ENCODE measurements at regions not wholly inside any gene's neighbourhood (a gene's known extent, or its start where the extent isn't known, plus 50 kb on each side); places are given as distances from the start of the nearest gene placed in this dataset.

DNA sequence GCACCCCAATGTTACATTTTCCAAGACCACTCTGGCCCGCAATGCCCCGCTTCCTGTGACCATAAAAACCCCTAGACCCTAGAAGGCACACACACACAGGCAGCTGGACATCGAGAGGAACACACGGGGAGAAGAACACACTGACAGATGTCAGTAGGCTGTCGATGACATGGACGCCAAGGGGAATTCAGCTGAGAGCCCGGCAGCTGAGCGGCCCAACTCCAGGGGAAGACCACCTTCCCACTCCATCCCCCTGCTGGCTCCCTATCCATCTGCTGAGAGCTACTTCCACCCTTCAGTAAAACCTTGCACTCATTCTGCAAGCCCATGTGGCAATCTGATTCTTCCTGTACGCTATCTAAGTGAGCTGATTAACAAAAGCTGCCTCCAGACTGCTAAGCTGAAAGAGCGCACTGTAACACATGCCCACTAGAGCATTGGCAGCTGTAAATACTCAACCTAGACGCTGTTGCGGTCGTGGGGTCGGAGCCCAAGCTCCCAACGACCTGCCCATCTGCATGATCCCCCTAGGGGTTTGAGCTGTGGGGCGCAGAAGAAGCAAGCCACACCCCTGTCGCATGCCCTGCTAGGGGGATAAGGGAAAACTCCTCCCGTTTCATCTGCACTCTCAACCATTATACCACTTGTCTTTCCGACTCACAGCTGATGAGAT lies 843.6 kb upstream of the POT1 start:
- DNase-seq = no peak
- no peak for ATAC-seq
- intact Hi-C loops (cut with DNase I, micrococcal nuclease) = no loop called here

DNA sequence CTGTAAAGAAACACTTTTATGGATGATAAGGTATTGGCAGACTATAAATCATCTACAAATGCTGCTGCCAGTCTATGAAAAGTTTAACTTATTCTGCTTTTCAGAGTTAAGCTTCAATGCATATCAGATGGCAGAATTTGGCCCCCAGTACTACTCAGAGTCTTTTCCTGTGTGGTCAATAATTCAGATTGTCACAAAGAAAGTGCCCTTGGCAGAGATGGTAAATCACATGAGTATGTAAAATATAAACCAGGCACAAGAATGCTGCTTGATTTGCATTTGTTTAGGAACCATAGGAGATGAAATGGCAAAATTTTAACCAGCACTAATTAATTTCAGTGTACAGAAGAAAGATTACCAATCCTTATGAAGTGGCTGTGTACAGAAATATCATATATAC lies 818.3 kb upstream of the POT1 start:
- ATAC-seq = no peak
- intact Hi-C loops (cut with DNase I, micrococcal nuclease) = no loop called here
- no peak for DNase-seq

GRCh38 chr7:125746510-125746909 lies 816.9 kb upstream of the POT1 start:
- no peak for ATAC-seq
- intact Hi-C loops (cut with DNase I, micrococcal nuclease) = no loop called here
- no peak for DNase-seq

DNA sequence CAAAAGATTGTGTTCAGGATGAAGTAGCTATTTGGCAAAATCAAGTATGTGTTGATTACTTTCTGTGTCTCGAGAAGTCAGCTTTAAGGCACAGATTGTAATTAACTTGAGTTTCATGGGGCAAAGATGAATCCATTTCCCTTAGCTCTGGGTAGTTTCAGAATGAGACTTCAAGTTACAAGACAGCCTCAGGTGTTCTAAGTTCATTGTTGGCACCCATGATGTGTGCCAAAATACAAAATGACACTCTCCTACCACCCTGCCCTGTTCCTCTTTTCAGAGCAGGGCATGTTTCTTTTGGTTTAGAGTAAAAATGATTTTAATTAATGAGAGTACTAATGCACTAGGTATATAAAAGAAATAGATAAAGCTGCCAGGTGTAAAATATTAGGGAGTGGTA lies 797.6 kb upstream of the POT1 start:
- no peak for ATAC-seq
- intact Hi-C loops (cut with DNase I, micrococcal nuclease) = no loop called here
- no peak for DNase-seq

- intact Hi-C loops (cut with DNase I, micrococcal nuclease) = no loop called here
- DNase-seq (no peak), ATAC-seq (no peak)
Observed at GRCh38 chr7:125695626-125696025, 766.0 kb upstream of the POT1 start.

DNA sequence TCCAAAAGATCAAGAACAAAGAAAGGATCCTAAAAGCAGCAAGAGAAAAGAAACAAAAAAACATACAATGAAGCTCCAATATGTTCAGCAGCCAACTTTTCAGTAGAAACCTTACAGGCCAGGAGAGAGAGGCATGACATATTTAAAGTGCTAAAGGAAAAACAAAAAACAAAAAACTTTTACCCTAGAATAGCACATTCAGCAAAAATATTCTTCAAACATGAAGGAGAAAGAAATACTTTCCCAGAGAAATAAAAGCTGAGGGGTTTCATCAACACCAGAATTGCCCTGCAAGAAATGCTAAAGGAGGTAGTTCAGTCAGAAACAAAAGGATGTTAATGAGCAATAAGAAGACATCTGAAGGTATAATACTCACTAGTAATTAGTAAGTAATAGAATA lies 753.5 kb upstream of the POT1 start:
- ATAC-seq (no peak), DNase-seq (no peak)
- intact Hi-C loops (cut with DNase I, micrococcal nuclease) = no loop called here

GRCh38 chr7:125681508-125681907 lies 751.9 kb upstream of the POT1 start:
- no peak for ATAC-seq
- intact Hi-C loops (cut with DNase I, micrococcal nuclease) = no loop called here
- no peak for DNase-seq

- ATAC-seq (no peak), DNase-seq (no peak)
- intact Hi-C loops (cut with DNase I, micrococcal nuclease) = loop anchor here in 1 of 2 donors (10.0 kb wide), 1 partner anchor 614 kb away; no protein-coding TSS in a partner anchor
Observed at GRCh38 chr7:125678771-125679170, 749.1 kb upstream of the POT1 start.

- no peak for ATAC-seq
- DNase-seq = no peak
- intact Hi-C loops (cut with DNase I, micrococcal nuclease) = loop anchor here in 1 of 2 donors (10.0 kb wide), 1 partner anchor 611 kb away; no protein-coding TSS in a partner anchor
Observed at GRCh38 chr7:125675640-125676039, 746.0 kb upstream of the POT1 start.

GRCh38 chr7:125675169-125675568 lies 745.5 kb upstream of the POT1 start:
- intact Hi-C loops (cut with DNase I, micrococcal nuclease) = loop anchor here in 1 of 2 donors (10.0 kb wide), 1 partner anchor 610 kb away; no protein-coding TSS in a partner anchor
- DNase-seq (no peak), ATAC-seq (no peak)

DNA sequence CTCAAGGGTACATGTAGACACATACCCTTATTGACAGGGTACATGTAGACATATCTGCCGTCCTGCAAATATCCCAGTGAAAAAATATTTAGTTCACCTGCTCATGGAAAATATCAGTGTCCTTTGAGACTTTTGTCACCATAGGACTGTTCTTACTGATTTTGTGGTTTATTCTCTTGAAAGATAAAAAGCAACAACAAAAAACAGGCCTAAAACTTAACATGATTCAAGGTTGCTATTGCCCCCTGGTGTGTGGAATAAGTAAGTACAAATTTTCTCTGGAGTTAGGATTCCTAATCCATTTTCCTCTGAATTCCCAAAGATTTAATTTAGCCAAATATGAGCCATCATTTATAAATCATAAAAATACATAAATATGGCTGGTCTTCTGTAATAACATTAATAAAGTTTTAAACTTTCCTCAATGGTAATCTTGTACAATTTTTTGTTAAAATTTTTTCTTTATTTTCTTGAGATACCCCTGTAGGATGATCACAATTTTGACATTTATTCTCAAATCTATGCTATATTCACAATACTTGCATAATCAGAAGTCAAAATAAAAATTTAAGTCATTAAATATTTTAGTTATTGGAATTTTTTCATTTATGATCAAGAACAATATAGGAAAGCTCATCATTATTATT lies 741.4 kb upstream of the POT1 start:
- intact Hi-C loops (cut with DNase I, micrococcal nuclease) = loop anchor here in 1 of 2 donors (10.0 kb wide), 1 partner anchor 606 kb away; no protein-coding TSS in a partner anchor
- ATAC-seq = no peak
- DNase-seq = no peak

DNA sequence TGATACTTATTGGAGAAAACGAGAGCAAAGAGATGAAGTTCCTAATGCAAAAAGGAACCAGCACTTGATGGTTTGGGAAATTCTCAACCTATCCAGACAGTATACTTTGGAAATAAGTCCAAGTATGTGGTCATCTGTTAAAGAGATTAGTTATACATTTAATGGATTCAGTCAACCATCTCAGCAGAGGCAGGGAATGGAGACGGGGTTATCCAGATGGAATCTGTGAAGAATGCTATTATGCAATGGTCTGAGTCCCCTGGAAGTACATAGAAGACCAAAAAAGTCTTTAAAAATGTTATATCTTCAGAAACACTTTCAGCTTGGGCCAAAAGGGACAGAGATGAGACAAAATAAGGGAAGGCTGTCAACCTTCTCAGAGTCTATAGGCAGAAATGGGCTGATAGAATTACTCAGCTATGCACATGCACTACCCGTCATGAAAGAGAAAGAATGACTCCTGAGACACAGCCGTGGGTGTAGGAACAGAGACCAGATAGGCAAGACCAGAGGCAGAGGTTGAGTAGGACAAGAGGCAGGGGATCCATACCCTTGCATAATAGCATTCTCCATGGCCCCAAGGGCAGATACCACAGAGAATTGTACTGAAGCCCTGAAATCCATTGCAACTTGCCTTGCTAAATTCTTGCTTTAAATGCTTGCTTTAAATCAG lies 738.8 kb upstream of the POT1 start:
- ATAC-seq = no peak
- DNase-seq = no peak
- intact Hi-C loops (cut with DNase I, micrococcal nuclease) = no loop called here

GRCh38 chr7:125664625-125665024 lies 735.0 kb upstream of the POT1 start:
- DNase-seq (no peak), ATAC-seq (no peak)
- intact Hi-C loops (cut with DNase I, micrococcal nuclease) = no loop called here

GRCh38 chr7:125663961-125664360 lies 734.3 kb upstream of the POT1 start:
- no peak for DNase-seq
- intact Hi-C loops (cut with DNase I, micrococcal nuclease) = no loop called here
- ATAC-seq = no peak

GRCh38 chr7:125661677-125662076 lies 732.1 kb upstream of the POT1 start:
- ATAC-seq (no peak), DNase-seq (no peak)
- intact Hi-C loops (cut with DNase I, micrococcal nuclease) = no loop called here

DNA sequence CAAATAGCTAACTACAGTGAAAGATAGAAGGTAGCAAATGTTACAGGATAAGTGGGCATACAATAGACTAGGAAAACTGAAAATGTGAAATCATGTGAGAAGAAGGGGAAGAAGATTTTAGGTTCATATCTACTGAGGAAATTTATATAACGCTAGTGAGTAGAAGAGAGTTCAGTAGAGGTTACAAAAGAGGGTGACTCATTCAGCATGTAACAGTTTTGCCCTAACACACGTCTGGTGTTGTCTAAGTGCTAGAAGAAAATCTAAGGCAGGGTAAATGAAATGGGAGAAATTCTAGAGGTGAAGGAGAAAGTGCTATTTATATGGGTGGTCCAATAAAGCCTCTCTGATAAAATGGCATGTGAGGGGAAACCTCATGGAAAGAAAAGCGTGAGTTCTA lies 731.4 kb upstream of the POT1 start:
- no peak for ATAC-seq
- intact Hi-C loops (cut with DNase I, micrococcal nuclease) = no loop called here
- no peak for DNase-seq

GRCh38 chr7:125654076-125654475 lies 724.5 kb upstream of the POT1 start:
- DNase-seq = no peak
- intact Hi-C loops (cut with DNase I, micrococcal nuclease) = no loop called here
- no peak for ATAC-seq

- intact Hi-C loops (cut with DNase I, micrococcal nuclease) = no loop called here
- DNase-seq (no peak), ATAC-seq (no peak)
Observed at GRCh38 chr7:125651823-125652528, 722.4 kb upstream of the POT1 start.

DNA sequence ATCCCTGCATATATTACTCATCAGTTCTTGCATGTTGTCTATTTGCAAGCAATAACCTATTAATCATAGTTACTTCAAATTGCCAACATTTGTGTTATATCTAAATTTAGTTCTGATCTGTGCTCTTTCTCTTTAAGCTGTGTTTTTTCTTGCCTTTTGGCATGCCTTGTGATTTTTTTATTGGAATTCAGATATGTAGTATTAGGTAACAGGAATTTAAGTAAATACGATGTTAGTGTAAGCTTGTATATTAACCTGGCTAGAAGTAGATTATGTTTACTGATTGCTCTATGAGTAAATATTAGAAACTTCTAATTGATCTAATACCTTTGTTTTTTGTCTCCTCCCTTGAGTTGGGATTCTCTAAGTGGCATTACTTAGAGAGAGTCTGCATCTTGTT lies 718.9 kb upstream of the POT1 start:
- intact Hi-C loops (cut with DNase I, micrococcal nuclease) = no loop called here
- ATAC-seq = no peak
- no peak for DNase-seq

DNA sequence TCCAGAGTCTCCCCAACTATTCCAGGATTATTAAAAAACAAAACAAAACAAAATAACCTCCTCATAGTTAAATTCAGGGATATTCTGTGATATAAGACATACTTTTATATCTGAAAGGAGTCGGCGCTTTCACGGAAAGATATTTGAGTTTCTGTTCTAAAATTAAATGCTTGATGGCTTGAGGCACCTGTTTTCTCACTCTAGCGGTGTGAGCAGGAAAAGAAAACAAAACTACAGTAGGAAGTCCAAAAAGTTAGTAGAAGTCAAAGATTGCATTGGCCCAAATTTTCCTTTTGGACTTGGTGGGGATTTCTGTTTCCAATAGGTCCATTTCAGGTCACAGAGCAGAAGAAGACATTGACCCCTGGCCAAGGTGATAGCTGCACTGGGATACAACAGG lies 716.1 kb upstream of the POT1 start:
- intact Hi-C loops (cut with DNase I, micrococcal nuclease) = no loop called here
- ATAC-seq = no peak
- DNase-seq = no peak
